Heart left ventricle (tissue), 13 donors: ENCODE measurements at regions not wholly inside any gene's neighbourhood (a gene's known extent, or its start where the extent isn't known, plus 50 kb on each side); places are given as distances from the start of the nearest gene placed in this dataset.

ENCODE experiments used
- CTCF ChIP-seq, 12 donors: fragments of 200-600 bp; sonication (generic) in 4 of 12; IDR thresholded peaks; one replicate each; pipeline versions ENCODE4 v1.5.0 to v1.8.0; 2018 to 2022; ENCODE audit warnings: antibody characterized with exemption in 12 of 12, mild to moderate bottlenecking in 5 of 12
- POLR2A ChIP-seq, 2 donors: fragments of 450-650 bp; IDR thresholded peaks; one replicate each; pipeline ENCODE4 v1.6.1; 2017; ENCODE audit warnings: antibody characterized with exemption in 2 of 2, mild to moderate bottlenecking in 2 of 2, moderate library complexity in 2 of 2
- donor health status: ischemic (EF 13 %, LVEDD 7.1; RV severe dilation, severe dysfunction).
- donor health status: DM: no; HTN: yes; CAD: no.
- donor health status: DM: no; HTN: no; CAD: no.
- donor health status: ischemic (EF 25% LVEDD 6.9; RV normal size, moderate dysfunction).
- donor health status: ischemic (EF 25% LVEDD 5.7; RV mildly dilated, moderate dysfunction).
- donor health status: ischemic (EF 35%, LVEDD 5.7; RV mildly dilated, moderate dysfunction).
- donor health status: nonischemic (EF 11% LVEDD 7.7; RV severe dilation, severe dysfunction).
- donor health status: DM: yes; HTN: yes; CAD: no.
- donor health status: PGD.
- donor health status: ischemic (EF 29% LVEDD 5.4; RV normal size, mild dysfunction).
- donor health status: nonischemic (EF 23%, LVEDD 6.1; RV moderate dilation, normal function).

DNA sequence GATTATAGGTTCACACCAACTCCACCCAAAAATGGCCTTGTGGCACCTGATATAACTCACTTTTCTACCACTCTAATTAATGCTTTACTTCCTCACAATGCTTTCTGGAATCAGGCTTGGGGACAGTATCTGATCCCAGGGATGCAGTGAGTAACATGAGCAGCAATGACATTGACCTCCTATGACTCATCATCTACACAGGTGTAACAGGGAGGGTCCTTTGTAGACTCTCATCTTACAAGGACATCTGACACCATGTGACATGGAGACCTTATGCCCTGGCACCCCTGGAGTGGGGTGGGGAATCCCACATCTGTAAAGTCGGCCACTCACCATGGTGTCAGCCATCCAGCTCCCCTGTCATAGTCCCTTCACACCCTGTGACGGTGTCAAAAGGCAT is 586.4 kb downstream of the MED13L start:
- TF ChIP-seq CTCF (IDR thresholded peaks at IDR 0.05) (no peak), POLR2A (IDR thresholded peaks at IDR 0.05) (no peak)
